OCI-LY7 (cell line): ENCODE measurements at regions not wholly inside any gene's neighbourhood (a gene's known extent, or its start where the extent isn't known, plus 50 kb on each side); places are given as distances from the start of the nearest gene placed in this dataset.

Experiments used
- EZH2phosphoT487 ChIP-seq: fragments of 200-600 bp; sonication (generic); IDR thresholded peaks from 2 replicates; pipeline ENCODE4 v1.6.1; 2018; ENCODE audit warnings: low read depth, borderline replicate concordance, mild to moderate bottlenecking, mixed run types, antibody characterized with exemption, low read length, moderate library complexity, mixed read lengths
- TF ChIP-seq, protein P1 (sequence below): fragments of 200-600 bp; sonication (generic); conservative IDR thresholded peaks from 2 replicates; pipeline ENCODE4 v1.5.1; 2014; ENCODE audit warnings: mild to moderate bottlenecking, antibody characterized with exemption, low read length, moderate library complexity, mixed read lengths

DNA sequence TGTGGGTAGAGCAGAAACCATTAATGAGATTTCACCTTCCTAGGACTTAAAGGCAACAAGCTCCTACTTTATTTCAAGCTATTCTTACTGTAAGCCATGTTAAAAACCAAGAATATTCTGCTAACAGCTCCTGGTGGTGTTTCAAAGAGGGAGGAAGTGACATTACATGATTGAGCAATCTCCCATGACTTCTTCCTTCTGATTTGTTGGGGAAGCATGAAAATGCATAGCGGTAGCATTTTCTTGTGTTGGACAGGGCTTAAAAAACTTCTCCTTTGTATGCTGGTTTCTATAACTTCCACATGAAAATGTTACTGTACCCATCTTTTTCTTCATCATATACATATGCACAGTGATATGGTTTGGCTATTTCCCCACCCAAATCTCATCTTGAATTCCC lies 297.0 kb upstream of the SNX7 start:
- TF ChIP-seq, protein P1, sequence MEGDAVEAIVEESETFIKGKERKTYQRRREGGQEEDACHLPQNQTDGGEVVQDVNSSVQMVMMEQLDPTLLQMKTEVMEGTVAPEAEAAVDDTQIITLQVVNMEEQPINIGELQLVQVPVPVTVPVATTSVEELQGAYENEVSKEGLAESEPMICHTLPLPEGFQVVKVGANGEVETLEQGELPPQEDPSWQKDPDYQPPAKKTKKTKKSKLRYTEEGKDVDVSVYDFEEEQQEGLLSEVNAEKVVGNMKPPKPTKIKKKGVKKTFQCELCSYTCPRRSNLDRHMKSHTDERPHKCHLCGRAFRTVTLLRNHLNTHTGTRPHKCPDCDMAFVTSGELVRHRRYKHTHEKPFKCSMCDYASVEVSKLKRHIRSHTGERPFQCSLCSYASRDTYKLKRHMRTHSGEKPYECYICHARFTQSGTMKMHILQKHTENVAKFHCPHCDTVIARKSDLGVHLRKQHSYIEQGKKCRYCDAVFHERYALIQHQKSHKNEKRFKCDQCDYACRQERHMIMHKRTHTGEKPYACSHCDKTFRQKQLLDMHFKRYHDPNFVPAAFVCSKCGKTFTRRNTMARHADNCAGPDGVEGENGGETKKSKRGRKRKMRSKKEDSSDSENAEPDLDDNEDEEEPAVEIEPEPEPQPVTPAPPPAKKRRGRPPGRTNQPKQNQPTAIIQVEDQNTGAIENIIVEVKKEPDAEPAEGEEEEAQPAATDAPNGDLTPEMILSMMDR: no peak
- no peak for TF ChIP-seq EZH2phosphoT487
